B cell (primary cell): ENCODE measurements at regions not wholly inside any gene's neighbourhood (a gene's known extent, or its start where the extent isn't known, plus 50 kb on each side); places are given as distances from the start of the nearest gene placed in this dataset.

Experiments used
- EZH2 ChIP-seq: IDR thresholded peaks from 2 replicates; pipeline ENCODE4 v1.6.1; 2012; ENCODE audit warnings: borderline replicate concordance, low read depth, mild to moderate bottlenecking, moderate library complexity, low read length; ENCODE audit not compliant: insufficient read depth, poor library complexity, severe bottlenecking
- TF ChIP-seq, protein P1 (sequence below): fragments of 200-600 bp; IDR thresholded peaks from one replicate; pipeline ENCODE4 v1.8.0; 2022; ENCODE audit warnings: antibody characterized with exemption, mild to moderate bottlenecking

DNA sequence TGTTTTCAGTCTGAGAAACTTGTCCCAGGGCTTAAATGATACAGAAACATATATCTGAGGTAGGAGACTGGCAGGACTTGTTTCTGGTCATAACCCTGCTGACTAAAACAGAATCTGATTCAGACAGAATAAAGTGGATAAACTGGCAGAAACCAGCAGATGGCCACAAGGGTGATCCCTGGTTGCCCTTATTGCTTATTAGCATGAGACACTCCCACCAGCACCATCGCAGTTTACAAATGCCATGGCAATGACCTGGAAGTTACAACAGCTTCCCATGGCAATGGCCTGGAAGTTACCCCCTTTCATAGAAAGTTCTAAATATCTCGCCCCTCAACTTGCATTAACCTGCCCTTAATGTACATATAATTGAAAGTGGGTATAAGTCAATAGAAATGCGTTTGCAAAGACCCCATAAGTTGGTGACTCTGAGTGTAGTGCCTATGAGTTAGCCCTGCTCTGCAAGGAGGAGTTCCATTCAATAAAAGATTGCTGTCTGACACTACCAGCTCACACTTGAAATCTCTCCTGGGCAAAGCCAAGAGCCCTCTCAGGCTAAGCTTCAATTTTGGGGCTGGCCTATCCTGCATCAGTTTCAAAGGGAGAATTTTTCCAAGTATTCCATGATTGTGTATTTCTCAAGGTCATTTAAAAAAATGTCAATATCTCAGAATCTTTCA lies 52.9 kb upstream of the PAGE5 start:
- TF ChIP-seq, protein P1, sequence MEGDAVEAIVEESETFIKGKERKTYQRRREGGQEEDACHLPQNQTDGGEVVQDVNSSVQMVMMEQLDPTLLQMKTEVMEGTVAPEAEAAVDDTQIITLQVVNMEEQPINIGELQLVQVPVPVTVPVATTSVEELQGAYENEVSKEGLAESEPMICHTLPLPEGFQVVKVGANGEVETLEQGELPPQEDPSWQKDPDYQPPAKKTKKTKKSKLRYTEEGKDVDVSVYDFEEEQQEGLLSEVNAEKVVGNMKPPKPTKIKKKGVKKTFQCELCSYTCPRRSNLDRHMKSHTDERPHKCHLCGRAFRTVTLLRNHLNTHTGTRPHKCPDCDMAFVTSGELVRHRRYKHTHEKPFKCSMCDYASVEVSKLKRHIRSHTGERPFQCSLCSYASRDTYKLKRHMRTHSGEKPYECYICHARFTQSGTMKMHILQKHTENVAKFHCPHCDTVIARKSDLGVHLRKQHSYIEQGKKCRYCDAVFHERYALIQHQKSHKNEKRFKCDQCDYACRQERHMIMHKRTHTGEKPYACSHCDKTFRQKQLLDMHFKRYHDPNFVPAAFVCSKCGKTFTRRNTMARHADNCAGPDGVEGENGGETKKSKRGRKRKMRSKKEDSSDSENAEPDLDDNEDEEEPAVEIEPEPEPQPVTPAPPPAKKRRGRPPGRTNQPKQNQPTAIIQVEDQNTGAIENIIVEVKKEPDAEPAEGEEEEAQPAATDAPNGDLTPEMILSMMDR = no peak
- TF ChIP-seq EZH2 = no peak
